ENCODE measurements at regions not wholly inside any gene's neighbourhood (a gene's known extent, or its start where the extent isn't known, plus 50 kb on each side); places are given as distances from the start of the nearest gene placed in this dataset.

DNA sequence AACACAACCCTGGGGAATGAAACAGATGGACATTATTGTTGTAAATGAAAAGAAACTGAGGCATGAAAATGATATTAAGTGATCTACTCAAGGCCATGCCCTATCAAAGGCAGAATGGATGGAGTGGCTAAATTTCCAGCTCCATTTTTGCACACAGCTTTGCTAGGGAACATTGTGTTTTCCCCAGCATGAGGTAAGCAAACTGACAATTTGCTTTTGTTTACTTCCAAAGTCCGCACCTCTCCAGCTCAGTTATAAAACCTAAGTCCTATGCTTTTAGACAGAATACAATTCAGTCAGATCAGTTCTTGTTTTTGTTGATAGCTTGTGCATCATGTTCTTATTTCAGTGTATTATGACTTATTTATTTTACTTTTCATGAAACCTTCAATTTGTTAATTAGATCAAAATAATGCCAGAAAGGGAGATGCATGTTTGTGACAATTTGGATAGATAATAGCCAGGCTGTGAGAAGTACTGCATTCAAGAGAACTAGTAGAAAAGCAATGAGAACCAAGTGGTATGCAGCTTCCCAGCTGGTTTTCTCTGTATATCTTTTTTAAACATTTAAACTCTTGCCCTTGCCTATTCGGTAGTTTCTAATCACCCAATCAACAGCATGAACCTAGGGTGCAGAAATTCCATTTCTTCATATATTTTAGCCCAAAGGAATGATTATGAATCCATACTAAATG, 380.8 kb downstream of the SPATA31D1 start:
- TF ChIP-seq, protein P1, sequence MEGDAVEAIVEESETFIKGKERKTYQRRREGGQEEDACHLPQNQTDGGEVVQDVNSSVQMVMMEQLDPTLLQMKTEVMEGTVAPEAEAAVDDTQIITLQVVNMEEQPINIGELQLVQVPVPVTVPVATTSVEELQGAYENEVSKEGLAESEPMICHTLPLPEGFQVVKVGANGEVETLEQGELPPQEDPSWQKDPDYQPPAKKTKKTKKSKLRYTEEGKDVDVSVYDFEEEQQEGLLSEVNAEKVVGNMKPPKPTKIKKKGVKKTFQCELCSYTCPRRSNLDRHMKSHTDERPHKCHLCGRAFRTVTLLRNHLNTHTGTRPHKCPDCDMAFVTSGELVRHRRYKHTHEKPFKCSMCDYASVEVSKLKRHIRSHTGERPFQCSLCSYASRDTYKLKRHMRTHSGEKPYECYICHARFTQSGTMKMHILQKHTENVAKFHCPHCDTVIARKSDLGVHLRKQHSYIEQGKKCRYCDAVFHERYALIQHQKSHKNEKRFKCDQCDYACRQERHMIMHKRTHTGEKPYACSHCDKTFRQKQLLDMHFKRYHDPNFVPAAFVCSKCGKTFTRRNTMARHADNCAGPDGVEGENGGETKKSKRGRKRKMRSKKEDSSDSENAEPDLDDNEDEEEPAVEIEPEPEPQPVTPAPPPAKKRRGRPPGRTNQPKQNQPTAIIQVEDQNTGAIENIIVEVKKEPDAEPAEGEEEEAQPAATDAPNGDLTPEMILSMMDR (IDR thresholded peaks at IDR 0.05; ENCODE audit: insufficient read depth, low read length, poor library complexity, severe bottlenecking), result no peak
- TF ChIP-seq EZH2phosphoT487 (conservative IDR thresholded peaks at IDR 0.05; ENCODE audit: low read length), result no peak
